BLaER1 treated with 17β-estradiol and CSF1 and Interleukin-3, amounts not matched to agents 10 nM and 100 nM (cell line): ENCODE measurements at regions not wholly inside any gene's neighbourhood (a gene's known extent, or its start where the extent isn't known, plus 50 kb on each side); places are given as distances from the start of the nearest gene placed in this dataset.
A peak's percentile ranks its signal among the peaks of the same experiment; 100 is the strongest.

Experiments used
- H3K27ac ChIP-seq, 11 experiments: shearing (Covaris generic); formaldehyde crosslinking; 2 replicates each; pipeline ENCODE4 v1.8.1; 2022
- H3K27me3 ChIP-seq, 11 experiments: shearing (Covaris generic); formaldehyde crosslinking; 2 replicates each; pipeline ENCODE4 v1.8.1; 2022
- H3K36me3 ChIP-seq, 11 experiments: shearing (Covaris generic); formaldehyde crosslinking; 2 replicates each; pipeline ENCODE4 v1.8.1; 2022
- H3K4me1 ChIP-seq, 10 experiments: shearing (Covaris generic); formaldehyde crosslinking; 2 replicates each; pipeline ENCODE4 v1.8.1; 2022
- H3K4me2 ChIP-seq, 11 experiments: shearing (Covaris generic); formaldehyde crosslinking; 2 replicates each; pipeline ENCODE4 v1.8.1; 2022
- H3K4me3 ChIP-seq, 10 experiments: shearing (Covaris generic); formaldehyde crosslinking; 2 replicates each; pipeline ENCODE4 v1.8.1; 2022
- H3K9ac ChIP-seq, 11 experiments: shearing (Covaris generic); formaldehyde crosslinking; 2 replicates each; pipeline ENCODE4 v1.8.1; 2022
- H3K9me3 ChIP-seq, 11 experiments: shearing (Covaris generic); formaldehyde crosslinking; replicated peaks in 1 of 11; 2 replicates each; pipeline ENCODE4 v1.8.1; 2022
- H4K20me1 ChIP-seq, 11 experiments: shearing (Covaris generic); formaldehyde crosslinking; 2 replicates each; pipeline ENCODE4 v1.8.1; 2022
- Cebpa-rat ChIP-seq, 11 experiments: shearing (Covaris generic); IDR thresholded peaks; 2 replicates each; pipeline ENCODE4 v1.8.1; 2022

GRCh38 chr12:124183172-124183571 is 111.7 kb upstream of the RFLNA start:
- Histone ChIP-seq H3K36me3 (no peaks in the 10 kb centered on the region), H3K9me3 (no peaks in the 10 kb centered on the region), H3K9ac (no peak overlapping the region), H4K20me1 (no peaks in the 10 kb centered on the region), H3K4me2 (no peak overlapping the region), H3K4me3 (no peak overlapping the region), H3K4me1 (peaks cover 1 to 7% (median 6%) of the 10 kb centered on the region in 10 experiments; a peak in 19 of 20 replicates), H3K27me3 (no peaks in the 10 kb centered on the region), H3K27ac (no peak overlapping the region)
- TF ChIP-seq Cebpa-rat (IDR thresholded peaks at IDR 0.05) = no peak

- H3K36me3 ChIP-seq = no peaks in the 10 kb centered on the region
- H4K20me1 ChIP-seq = no peaks in the 10 kb centered on the region
- H3K9me3 ChIP-seq = no peaks in the 10 kb centered on the region
- H3K9ac ChIP-seq = no peak overlapping the region
- peaks cover 12 to 19% (median 18%) of the 10 kb centered on the region in 10 experiments for H3K4me1 ChIP-seq
- no peaks in the 10 kb centered on the region for H3K27me3 ChIP-seq
- no peak overlapping the region for H3K27ac ChIP-seq
- no peak for TF ChIP-seq Cebpa-rat (IDR thresholded peaks at IDR 0.05)
- H3K4me3 ChIP-seq = no peak overlapping the region
- H3K4me2 ChIP-seq = no peak overlapping the region
Observed at GRCh38 chr12:124184456-124184855, 110.4 kb upstream of the RFLNA start.

GRCh38 chr12:124185971-124186686 is 108.8 kb upstream of the RFLNA start:
- no peak overlapping the region for H3K27ac ChIP-seq

GRCh38 chr12:124188084-124188483 is 106.8 kb upstream of the RFLNA start:
- TF ChIP-seq Cebpa-rat (IDR thresholded peaks at IDR 0.05) = no peak
- Histone ChIP-seq H3K36me3 (no peaks in the 10 kb centered on the region), H4K20me1 (no peaks in the 10 kb centered on the region), H3K9ac (no peak overlapping the region; a peak in 1 of 22 replicates), H3K4me3 (no peak overlapping the region), H3K27ac (no peak overlapping the region), H3K27me3 (no peaks in the 10 kb centered on the region), H3K4me2 (peak overlapping the region; percentile 39 to 74 (median 69); a peak in 20 of 22 replicates), H3K4me1 (peaks cover 12 to 21% (median 19%) of the 10 kb centered on the region in 10 experiments), H3K9me3 (no peaks in the 10 kb centered on the region)

More at GRCh38 chr12:124185971-124186686, 108.8 kb upstream of the RFLNA start:
- Histone ChIP-seq H4K20me1 (no peaks in the 10 kb centered on the region), H3K4me1 (peaks cover 12 to 21% (median 19%) of the 10 kb centered on the region in 10 experiments), H3K36me3 (no peaks in the 10 kb centered on the region), H3K4me2 (no peak overlapping the region), H3K4me3 (no peak overlapping the region), H3K9ac (no peak overlapping the region), H3K9me3 (no peaks in the 10 kb centered on the region), H3K27me3 (no peaks in the 10 kb centered on the region)
- TF ChIP-seq Cebpa-rat (IDR thresholded peaks at IDR 0.05) = no peak

GRCh38 chr12:124188561-124189405 is 106.1 kb upstream of the RFLNA start:
- no peaks in the 10 kb centered on the region for H3K27me3 ChIP-seq
- no peak overlapping the region for H3K27ac ChIP-seq
- peak overlapping the region; percentile 39 to 74 (median 69) for H3K4me2 ChIP-seq
- no peaks in the 10 kb centered on the region for H3K36me3 ChIP-seq
- no peak overlapping the region for H3K4me3 ChIP-seq
- H3K4me1 ChIP-seq = peaks cover 12 to 21% (median 19%) of the 10 kb centered on the region in 10 experiments
- TF ChIP-seq Cebpa-rat (IDR thresholded peaks at IDR 0.05) = no peak
- H4K20me1 ChIP-seq = no peaks in the 10 kb centered on the region
- no peaks in the 10 kb centered on the region for H3K9me3 ChIP-seq
- peak overlapping the region in 1 of 11 experiments; percentile 15; a peak in 1 of 22 replicates for H3K9ac ChIP-seq

- H3K27ac ChIP-seq = no peak overlapping the region
- no peak overlapping the region for H3K9ac ChIP-seq
- H3K36me3 ChIP-seq = no peaks in the 10 kb centered on the region
- H3K27me3 ChIP-seq = no peaks in the 10 kb centered on the region
- H3K4me2 ChIP-seq = no peak overlapping the region
- TF ChIP-seq Cebpa-rat (IDR thresholded peaks at IDR 0.05) = no peak
- no peaks in the 10 kb centered on the region for H3K9me3 ChIP-seq
- peaks cover 12 to 28% (median 24%) of the 10 kb centered on the region in 10 experiments for H3K4me1 ChIP-seq
- no peak overlapping the region for H3K4me3 ChIP-seq
- H4K20me1 ChIP-seq = no peaks in the 10 kb centered on the region
Observed at GRCh38 chr12:124190312-124191023, 104.4 kb upstream of the RFLNA start.

GRCh38 chr12:124191024-124191359 is 103.9 kb upstream of the RFLNA start:
- peaks cover 0 to under 1% (median 0%) of the 10 kb centered on the region in 11 experiments; a peak in 1 of 22 replicates for H3K9me3 ChIP-seq
- no peak for TF ChIP-seq Cebpa-rat (IDR thresholded peaks at IDR 0.05)
- H4K20me1 ChIP-seq = no peaks in the 10 kb centered on the region
- H3K36me3 ChIP-seq = no peaks in the 10 kb centered on the region
- no peak overlapping the region for H3K27ac ChIP-seq
- H3K27me3 ChIP-seq = no peaks in the 10 kb centered on the region
- H3K4me2 ChIP-seq = no peak overlapping the region
- H3K4me1 ChIP-seq = peaks cover 12 to 30% (median 27%) of the 10 kb centered on the region in 10 experiments
- no peak overlapping the region for H3K4me3 ChIP-seq
- H3K9ac ChIP-seq = no peak overlapping the region

- H3K36me3 ChIP-seq = no peaks in the 10 kb centered on the region
- H3K9ac ChIP-seq = no peak overlapping the region
- no peak overlapping the region for H3K4me2 ChIP-seq
- no peak overlapping the region for H3K27ac ChIP-seq
- TF ChIP-seq Cebpa-rat (IDR thresholded peaks at IDR 0.05) = no peak
- H3K9me3 ChIP-seq = peaks cover 0 to 9% (median 5%) of the 10 kb centered on the region in 11 experiments; a peak in 11 of 22 replicates
- H3K27me3 ChIP-seq = no peaks in the 10 kb centered on the region
- no peaks in the 10 kb centered on the region for H4K20me1 ChIP-seq
- no peak overlapping the region for H3K4me3 ChIP-seq
- peaks cover 12 to 30% (median 27%) of the 10 kb centered on the region in 10 experiments for H3K4me1 ChIP-seq
Observed at GRCh38 chr12:124191966-124192365, 102.9 kb upstream of the RFLNA start.
